HG03280 (cell line): ENCODE measurements at regions not wholly inside any gene's neighbourhood (a gene's known extent, or its start where the extent isn't known, plus 50 kb on each side); places are given as distances from the start of the nearest gene placed in this dataset.

Source experiments
- ATAC-seq: cut with Tn5 transposase; IDR thresholded peaks from one replicate; pipeline ENCODE4 v1.9.1; 2021; ENCODE audit warnings: mild to moderate bottlenecking, moderate library complexity; ENCODE audit not compliant: unreplicated experiment

GRCh38 chr10:130997267-130998045 lies 314.1 kb downstream of the TCERG1L start:
- no peak for ATAC-seq

DNA sequence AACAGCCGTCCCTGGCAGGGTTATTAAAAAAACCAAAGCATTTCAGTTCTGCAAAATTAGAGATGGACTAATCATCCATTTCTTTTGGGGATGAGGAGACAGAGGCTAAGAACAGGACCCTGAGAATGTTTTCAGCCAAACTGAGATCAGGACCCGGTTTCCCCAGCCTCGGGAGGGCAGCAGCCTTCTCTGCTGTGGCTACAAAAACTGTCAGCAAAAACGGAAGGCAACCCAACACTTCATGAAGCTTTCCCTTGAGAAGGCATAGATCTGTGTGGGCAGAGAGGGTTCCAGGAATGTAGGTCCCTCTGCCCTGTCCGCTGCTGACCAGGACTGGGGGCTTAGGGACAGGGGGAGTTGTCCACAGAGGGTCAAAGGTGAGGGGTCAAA lies 313.5 kb downstream of the TCERG1L start:
- no peak for ATAC-seq

DNA sequence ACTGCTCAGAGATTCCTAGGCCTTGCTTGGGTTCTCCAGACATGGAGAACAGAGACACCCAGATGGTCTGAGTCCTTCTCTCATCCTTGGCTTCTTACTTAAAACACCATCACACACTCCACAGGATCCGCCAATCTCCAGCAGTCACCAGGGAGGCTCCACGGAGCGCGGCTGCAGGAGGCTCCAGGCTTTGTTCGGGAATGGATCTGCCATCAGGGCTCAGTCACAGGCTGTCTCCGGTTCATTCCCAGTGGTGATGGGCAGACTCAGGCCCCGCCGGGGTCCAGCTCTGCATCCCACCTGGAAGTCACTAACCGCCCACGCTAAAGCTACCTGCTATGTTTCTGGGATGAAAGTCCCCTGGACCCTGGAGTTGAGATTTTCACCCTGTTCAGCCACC lies 312.9 kb downstream of the TCERG1L start:
- no peak for ATAC-seq

GRCh38 chr10:130999376-131000202 lies 311.9 kb downstream of the TCERG1L start:
- no peak for ATAC-seq

- no peak for ATAC-seq
Measured at GRCh38 chr10:131000244-131000643, 311.3 kb downstream of the TCERG1L start.

- ATAC-seq, result no peak
Measured at GRCh38 chr10:131000743-131001142, 310.8 kb downstream of the TCERG1L start.

DNA sequence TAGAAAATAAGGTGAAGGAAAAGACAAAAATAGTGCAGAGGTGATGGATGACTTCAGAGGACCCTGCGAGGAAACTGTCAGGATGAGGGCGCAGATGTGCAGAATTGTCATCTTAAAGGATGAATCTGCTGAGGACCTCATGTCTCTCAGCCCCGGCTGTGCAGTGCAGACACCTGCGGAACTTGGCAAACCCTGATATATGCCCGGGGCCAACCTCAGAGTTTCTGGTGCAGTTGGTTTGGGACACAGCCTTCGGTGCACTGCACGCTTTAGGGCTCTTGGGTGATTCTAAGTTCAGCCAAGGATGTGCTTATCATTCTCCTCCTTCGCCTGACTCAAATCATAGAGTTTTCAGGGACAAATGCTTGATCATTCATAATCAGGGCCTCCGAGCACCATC lies 310.1 kb downstream of the TCERG1L start:
- no peak for ATAC-seq

GRCh38 chr10:131002031-131002861 lies 309.3 kb downstream of the TCERG1L start:
- ATAC-seq, result no peak

DNA sequence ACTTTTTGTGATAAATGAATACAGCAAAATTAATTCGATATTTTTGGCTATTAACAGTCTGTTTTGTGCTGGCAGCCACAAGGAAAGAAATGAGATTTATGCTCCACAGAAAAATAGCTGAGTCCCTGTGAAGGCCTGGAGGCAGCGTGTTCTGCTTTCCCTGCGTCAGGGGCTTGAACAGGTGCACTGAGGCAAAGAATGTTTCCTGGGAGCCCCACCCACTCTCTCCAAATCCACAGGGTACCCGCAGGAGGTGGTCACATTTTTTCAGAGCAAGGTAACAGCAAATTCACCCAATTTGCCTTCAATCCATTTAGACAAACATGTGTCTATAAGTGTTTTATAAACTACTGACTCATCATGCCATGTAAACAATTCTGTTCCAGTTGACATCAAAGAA lies 308.1 kb downstream of the TCERG1L start:
- ATAC-seq, result no peak

DNA sequence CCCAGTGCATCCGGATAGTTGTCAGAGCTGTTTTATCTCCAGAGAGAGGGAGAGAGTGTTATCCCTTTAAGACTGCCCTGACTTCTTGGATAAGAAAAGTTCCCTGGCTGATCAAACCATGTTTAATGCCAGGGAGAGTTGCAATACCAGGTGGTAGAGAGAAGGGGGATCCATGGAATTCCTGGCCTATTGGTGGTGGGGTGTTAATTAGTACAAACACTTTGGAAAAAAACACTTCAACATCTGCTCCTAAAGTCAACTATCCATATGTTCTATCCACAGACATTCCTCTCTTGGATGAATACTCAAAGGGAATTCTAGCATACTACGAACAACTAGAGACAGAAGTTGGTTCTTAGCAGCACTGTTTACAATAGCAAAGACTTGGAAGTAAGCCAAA lies 307.2 kb downstream of the TCERG1L start:
- no peak for ATAC-seq

GRCh38 chr10:131006458-131007256 lies 304.9 kb downstream of the TCERG1L start:
- no peak for ATAC-seq

- ATAC-seq, result no peak
Measured at GRCh38 chr10:131009791-131010190, 301.7 kb downstream of the TCERG1L start.

DNA sequence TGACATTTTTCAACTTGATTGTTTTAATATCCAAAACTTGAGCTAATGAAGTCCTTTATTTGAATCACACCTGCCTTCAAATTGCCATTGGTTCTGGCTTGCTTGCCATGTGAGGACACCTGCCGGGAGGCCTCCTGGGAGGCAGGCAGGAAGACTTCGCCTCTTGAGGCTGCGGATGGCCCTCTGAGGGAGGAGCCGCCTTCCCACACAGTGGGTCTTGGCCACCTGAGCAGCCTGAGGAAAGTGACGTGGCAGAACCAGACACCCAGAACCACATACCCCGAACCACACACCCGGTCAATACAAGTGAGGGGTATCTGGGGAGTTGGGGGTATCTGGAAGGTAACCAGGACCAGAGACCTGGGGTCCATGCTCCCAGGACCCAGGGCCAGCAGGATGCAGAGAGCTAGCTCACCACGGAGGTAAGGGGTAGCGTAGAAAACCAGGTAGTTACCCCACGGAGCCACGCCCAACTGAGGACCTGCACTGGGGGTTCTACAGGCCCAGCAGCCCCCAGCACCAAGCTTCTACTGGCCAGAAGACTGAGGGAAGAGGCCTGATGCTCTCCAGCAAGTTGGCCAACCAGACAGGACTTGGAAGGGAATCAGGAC lies 300.5 kb downstream of the TCERG1L start:
- ATAC-seq, result no peak

DNA sequence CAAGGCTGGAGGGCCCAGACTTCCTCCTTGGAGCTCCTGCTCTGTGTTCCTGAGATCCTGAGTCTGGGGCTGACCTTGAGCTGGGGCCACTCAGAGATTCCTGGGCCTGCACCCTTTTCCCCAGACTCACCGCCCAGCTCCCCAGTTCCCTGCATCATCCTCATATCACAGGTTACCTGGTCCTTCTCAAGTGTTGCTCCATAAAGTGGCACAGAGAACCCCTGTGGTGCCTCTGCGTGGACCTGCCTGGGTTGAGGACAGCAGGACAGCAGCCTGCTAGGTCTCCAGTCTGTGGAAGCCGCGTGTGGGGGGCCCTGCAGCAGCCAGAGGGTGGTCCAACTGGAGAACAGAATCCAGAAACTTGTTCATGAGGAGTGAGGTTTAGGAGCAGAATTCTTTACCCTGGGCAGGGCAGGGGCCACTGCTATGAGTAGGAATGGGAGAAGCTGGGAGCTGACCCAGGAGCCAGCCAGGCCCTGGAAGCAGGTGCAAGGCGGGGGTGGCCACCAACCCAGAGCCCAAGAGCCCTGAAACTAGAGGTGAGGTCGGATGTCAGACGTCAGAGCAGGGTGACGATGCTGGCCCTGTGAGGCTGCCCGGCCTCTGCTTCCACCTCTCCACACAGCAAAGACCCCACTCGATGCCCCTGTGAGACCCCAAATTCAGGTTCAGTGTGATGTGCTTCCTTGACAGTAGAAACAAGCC lies 299.4 kb downstream of the TCERG1L start:
- ATAC-seq, result no peak

DNA sequence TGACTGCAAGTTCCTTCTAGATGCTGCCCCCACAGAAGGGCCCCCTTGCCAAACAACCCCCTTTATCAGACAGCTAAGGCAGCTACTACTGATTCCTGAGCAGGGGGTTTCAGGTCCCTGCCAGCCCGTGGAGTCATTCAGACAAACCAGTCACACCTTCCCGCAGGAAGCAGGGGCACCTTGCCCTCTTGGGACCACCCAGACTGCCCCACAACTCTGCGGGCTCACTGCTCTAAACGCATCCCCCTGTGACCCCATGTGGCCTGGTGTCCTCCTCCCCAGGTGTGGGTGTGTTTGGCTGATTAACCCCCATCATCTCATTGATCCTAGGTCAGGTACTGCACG lies 298.9 kb downstream of the TCERG1L start:
- ATAC-seq, result no peak

- no peak for ATAC-seq
Measured at GRCh38 chr10:131013281-131013912, 298.1 kb downstream of the TCERG1L start.

DNA sequence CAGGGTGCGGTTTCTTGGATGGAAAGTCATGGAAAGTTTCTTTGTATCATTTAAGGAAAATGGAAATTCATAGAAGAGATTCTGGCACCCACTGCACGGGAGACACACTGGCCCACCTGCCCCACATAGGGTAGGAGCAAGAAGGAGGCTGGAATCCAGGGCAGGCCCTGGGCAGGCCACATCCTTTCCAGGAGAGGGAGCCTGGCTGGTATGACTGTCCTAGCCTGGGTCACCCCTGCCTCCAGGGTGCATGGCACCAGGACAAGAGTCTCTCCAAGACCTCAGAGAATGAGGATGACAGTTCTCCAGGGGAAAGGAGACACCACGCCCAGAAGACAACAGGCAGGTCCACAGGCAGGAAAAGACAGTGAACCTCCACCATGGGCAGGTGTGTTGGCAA lies 297.2 kb downstream of the TCERG1L start:
- no peak for ATAC-seq

DNA sequence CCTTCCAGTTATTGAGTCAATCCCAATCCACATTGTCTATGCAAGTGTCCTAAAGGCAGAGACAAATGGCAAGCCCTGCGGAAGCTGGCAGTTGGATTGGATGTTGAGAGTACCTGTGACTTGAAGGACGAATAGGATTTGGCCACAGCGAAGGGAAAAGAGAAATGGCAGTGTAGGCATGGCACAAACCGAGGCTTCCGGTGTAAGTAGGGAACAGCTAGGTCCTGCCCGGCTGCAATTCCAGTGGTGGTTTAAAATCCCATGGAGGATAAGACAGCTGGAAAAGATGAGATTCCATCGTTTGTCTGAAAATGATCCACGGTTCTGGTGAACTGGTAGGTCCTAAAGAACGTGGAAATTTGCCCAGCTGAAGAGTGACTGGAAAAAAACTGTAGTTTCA lies 296.2 kb downstream of the TCERG1L start:
- ATAC-seq, result no peak

DNA sequence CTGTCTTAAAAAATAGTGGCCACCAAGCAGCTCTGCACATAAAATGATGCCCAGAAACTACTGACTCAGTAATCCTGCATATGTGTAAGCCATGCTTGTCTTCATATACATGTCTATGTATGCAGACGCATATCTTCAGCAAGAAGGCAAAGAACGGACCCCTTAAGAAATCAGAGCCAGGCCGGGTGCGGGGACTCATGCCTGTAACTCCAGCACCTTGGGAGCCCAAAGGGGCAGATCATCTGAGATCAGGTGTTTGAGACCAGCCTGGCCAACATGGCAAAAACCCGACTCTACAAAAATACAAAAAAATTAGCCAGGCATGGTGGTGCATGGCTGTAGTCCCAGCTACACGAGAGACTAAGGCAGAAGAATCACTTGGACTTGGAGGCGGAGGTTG lies 295.0 kb downstream of the TCERG1L start:
- no peak for ATAC-seq
